D341Med (cell line): ENCODE measurements at regions not wholly inside any gene's neighbourhood (a gene's known extent, or its start where the extent isn't known, plus 50 kb on each side); places are given as distances from the start of the nearest gene placed in this dataset.
"Not testable (repeated sequence)": the region's sequence is repeated elsewhere in the genome, so short reads cannot be mapped to it uniquely, and the experiment has no call there.

ENCODE experiments used
- DNase-seq: peaks from one replicate; pipeline ENCODE4 v3.0.0; 2012; ENCODE audit warnings: low spot score

GRCh38 chr3:137438561-137438960, 325.6 kb upstream of the SOX14 start:
- no peak for DNase-seq

GRCh38 chr3:137460944-137461343, 303.2 kb upstream of the SOX14 start:
- DNase-seq: no peak

GRCh38 chr3:137463131-137463530, 301.0 kb upstream of the SOX14 start:
- DNase-seq: peak; percentile 54

GRCh38 chr3:137464341-137464740, 299.8 kb upstream of the SOX14 start:
- no peak for DNase-seq

- no peak for DNase-seq
These were observed 295.7 kb upstream of the SOX14 start for GRCh38 chr3:137468446-137468845.

GRCh38 chr3:137469263-137469662, 294.9 kb upstream of the SOX14 start:
- DNase-seq: no peak

GRCh38 chr3:137471130-137471529, 293.0 kb upstream of the SOX14 start:
- DNase-seq: no peak

- no peak for DNase-seq
These were observed 292.4 kb upstream of the SOX14 start for GRCh38 chr3:137471558-137472204.

GRCh38 chr3:137477614-137478013, 286.5 kb upstream of the SOX14 start:
- DNase-seq: no peak

- DNase-seq: no peak
These were observed 254.6 kb upstream of the SOX14 start for GRCh38 chr3:137509354-137510045.

- no peak for DNase-seq
These were observed 252.5 kb upstream of the SOX14 start for GRCh38 chr3:137511655-137512054.

- DNase-seq: no peak
These were observed 249.3 kb upstream of the SOX14 start for GRCh38 chr3:137514853-137515252.

- DNase-seq: no peak
These were observed 244.5 kb upstream of the SOX14 start for GRCh38 chr3:137519602-137520001.

- no peak for DNase-seq
These were observed 239.4 kb upstream of the SOX14 start for GRCh38 chr3:137524751-137525150.

GRCh38 chr3:137525471-137525870, 238.6 kb upstream of the SOX14 start:
- no peak for DNase-seq

GRCh38 chr3:137542049-137542448, 222.1 kb upstream of the SOX14 start:
- no peak for DNase-seq

GRCh38 chr3:137554242-137554641, 209.9 kb upstream of the SOX14 start:
- no peak for DNase-seq

GRCh38 chr3:137568880-137569279, 195.2 kb upstream of the SOX14 start:
- DNase-seq: no peak

GRCh38 chr3:137572931-137573330, 191.2 kb upstream of the SOX14 start:
- no peak for DNase-seq

GRCh38 chr3:137582484-137582883, 181.6 kb upstream of the SOX14 start:
- peak; percentile 27 for DNase-seq

GRCh38 chr3:137583256-137583655, 180.9 kb upstream of the SOX14 start:
- no peak for DNase-seq

- no peak for DNase-seq
These were observed 175.2 kb upstream of the SOX14 start for GRCh38 chr3:137588871-137589270.

- DNase-seq: not testable (repeated sequence)
These were observed 168.7 kb upstream of the SOX14 start for GRCh38 chr3:137595415-137595814.

GRCh38 chr3:137610723-137611122, 153.4 kb upstream of the SOX14 start:
- no peak for DNase-seq
